ENCODE measurements at regions not wholly inside any gene's neighbourhood (a gene's known extent, or its start where the extent isn't known, plus 50 kb on each side); places are given as distances from the start of the nearest gene placed in this dataset.

DNA sequence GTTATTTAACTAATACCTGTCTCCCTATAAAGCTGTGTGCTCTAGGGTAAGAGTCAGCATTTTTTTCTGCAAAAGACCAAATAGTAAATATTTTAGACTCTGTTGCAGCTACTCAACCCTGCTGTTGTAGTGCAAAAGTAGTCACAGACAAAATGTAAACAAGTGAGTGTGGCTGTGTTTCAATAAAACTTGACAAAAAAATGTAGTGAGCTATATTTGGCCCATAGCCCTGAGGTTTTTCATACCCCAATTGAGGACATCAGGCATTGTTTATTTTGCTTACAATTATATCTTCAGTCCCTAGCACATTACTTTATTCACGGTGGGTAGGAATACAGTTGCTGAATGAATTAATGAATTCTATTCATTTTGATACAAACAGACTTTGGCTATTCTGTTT, 58.7 kb upstream of the TBC1D5 start:
- TF ChIP-seq, protein P1, sequence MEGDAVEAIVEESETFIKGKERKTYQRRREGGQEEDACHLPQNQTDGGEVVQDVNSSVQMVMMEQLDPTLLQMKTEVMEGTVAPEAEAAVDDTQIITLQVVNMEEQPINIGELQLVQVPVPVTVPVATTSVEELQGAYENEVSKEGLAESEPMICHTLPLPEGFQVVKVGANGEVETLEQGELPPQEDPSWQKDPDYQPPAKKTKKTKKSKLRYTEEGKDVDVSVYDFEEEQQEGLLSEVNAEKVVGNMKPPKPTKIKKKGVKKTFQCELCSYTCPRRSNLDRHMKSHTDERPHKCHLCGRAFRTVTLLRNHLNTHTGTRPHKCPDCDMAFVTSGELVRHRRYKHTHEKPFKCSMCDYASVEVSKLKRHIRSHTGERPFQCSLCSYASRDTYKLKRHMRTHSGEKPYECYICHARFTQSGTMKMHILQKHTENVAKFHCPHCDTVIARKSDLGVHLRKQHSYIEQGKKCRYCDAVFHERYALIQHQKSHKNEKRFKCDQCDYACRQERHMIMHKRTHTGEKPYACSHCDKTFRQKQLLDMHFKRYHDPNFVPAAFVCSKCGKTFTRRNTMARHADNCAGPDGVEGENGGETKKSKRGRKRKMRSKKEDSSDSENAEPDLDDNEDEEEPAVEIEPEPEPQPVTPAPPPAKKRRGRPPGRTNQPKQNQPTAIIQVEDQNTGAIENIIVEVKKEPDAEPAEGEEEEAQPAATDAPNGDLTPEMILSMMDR (IDR thresholded peaks at IDR 0.05 in 4 of 5, conservative IDR thresholded peaks at IDR 0.05 in 1 of 5) = no peak
- no peak for TF ChIP-seq POLR2A (IDR thresholded peaks at IDR 0.05)
